ENCODE measurements at regions not wholly inside any gene's neighbourhood (a gene's known extent, or its start where the extent isn't known, plus 50 kb on each side); places are given as distances from the start of the nearest gene placed in this dataset.
"Not testable (repeated sequence)": the region's sequence is repeated elsewhere in the genome, so short reads cannot be mapped to it uniquely, and the experiment has no call there.

GRCh38 chr2:52017646-52018235, 985.8 kb upstream of the NRXN1 start:
- no peaks in the 10 kb centered on the region for H3K27me3 ChIP-seq (ENCODE audit: control insufficient read depth, insufficient read depth, low read length)
- CTCF ChIA-PET: no interaction called here
- no peak for DNase-seq (ENCODE audit: low read depth, low spot score)
- H3K9me3 ChIP-seq (ENCODE audit: control insufficient read depth, insufficient read depth, low read length): no peaks in the 10 kb centered on the region
- no peak overlapping the region for H3K4me3 ChIP-seq (ENCODE audit: low read depth, low read length)
- POLR2A ChIA-PET: no interaction called here
- no peak for TF ChIP-seq CTCF (IDR thresholded peaks at IDR 0.05; ENCODE audit: low read depth, low read length)
- H3K27ac ChIP-seq (ENCODE audit: low read depth, low read length): no peak overlapping the region

GRCh38 chr2:52006821-52007366, 975.0 kb upstream of the NRXN1 start:
- H3K4me3 ChIP-seq (ENCODE audit: low read depth, low read length); DNase-seq (ENCODE audit: low read depth, low spot score); H3K27ac ChIP-seq (ENCODE audit: low read depth, low read length); H3K9me3 ChIP-seq (ENCODE audit: control insufficient read depth, insufficient read depth, low read length); CTCF ChIA-PET; POLR2A ChIA-PET; H3K27me3 ChIP-seq (ENCODE audit: control insufficient read depth, insufficient read depth, low read length): not testable (repeated sequence)

GRCh38 chr2:52000151-52000855, 968.4 kb upstream of the NRXN1 start:
- POLR2A ChIA-PET: no interaction called here

GRCh38 chr2:51998890-51999289, 967.0 kb upstream of the NRXN1 start:
- CTCF ChIA-PET: no interaction called here
- no peaks in the 10 kb centered on the region for H3K9me3 ChIP-seq (ENCODE audit: control insufficient read depth, insufficient read depth, low read length)
- no peaks in the 10 kb centered on the region for H3K27me3 ChIP-seq (ENCODE audit: control insufficient read depth, insufficient read depth, low read length)
- POLR2A ChIA-PET: no interaction called here
- H3K4me3 ChIP-seq (ENCODE audit: low read depth, low read length): no peak overlapping the region
- H3K27ac ChIP-seq (ENCODE audit: low read depth, low read length): no peak overlapping the region
- no peak for TF ChIP-seq CTCF (IDR thresholded peaks at IDR 0.05; ENCODE audit: low read depth, low read length)
- DNase-seq (ENCODE audit: low read depth, low spot score): no peak

More at GRCh38 chr2:52000151-52000855, 968.4 kb upstream of the NRXN1 start:
- H3K27me3 ChIP-seq (ENCODE audit: control insufficient read depth, insufficient read depth, low read length): no peaks in the 10 kb centered on the region
- no peak overlapping the region for H3K4me3 ChIP-seq (ENCODE audit: low read depth, low read length)
- H3K27ac ChIP-seq (ENCODE audit: low read depth, low read length): no peak overlapping the region
- CTCF ChIA-PET: no interaction called here
- no peak for DNase-seq (ENCODE audit: low read depth, low spot score)
- TF ChIP-seq CTCF (IDR thresholded peaks at IDR 0.05; ENCODE audit: low read depth, low read length): no peak
- no peaks in the 10 kb centered on the region for H3K9me3 ChIP-seq (ENCODE audit: control insufficient read depth, insufficient read depth, low read length)

GRCh38 chr2:51997571-51997970, 965.6 kb upstream of the NRXN1 start:
- no peak for TF ChIP-seq CTCF (IDR thresholded peaks at IDR 0.05; ENCODE audit: low read depth, low read length)
- no peak overlapping the region for H3K4me3 ChIP-seq (ENCODE audit: low read depth, low read length)
- no peak overlapping the region for H3K27ac ChIP-seq (ENCODE audit: low read depth, low read length)
- POLR2A ChIA-PET: no interaction called here
- H3K9me3 ChIP-seq (ENCODE audit: control insufficient read depth, insufficient read depth, low read length): no peaks in the 10 kb centered on the region
- CTCF ChIA-PET: no interaction called here
- no peak for DNase-seq (ENCODE audit: low read depth, low spot score)
- H3K27me3 ChIP-seq (ENCODE audit: control insufficient read depth, insufficient read depth, low read length): no peaks in the 10 kb centered on the region

All from AG04450 (cell line).